ENCODE measurements at regions not wholly inside any gene's neighbourhood (a gene's known extent, or its start where the extent isn't known, plus 50 kb on each side); places are given as distances from the start of the nearest gene placed in this dataset.

- Histone ChIP-seq H3K4me3 (ENCODE audit: low read depth in 1 of 2, low read length in 2 of 2) (no peak overlapping the region), H3K27me3 (ENCODE audit: control insufficient read depth in 1 of 2, insufficient read depth in 2 of 2, low read length in 2 of 2) (no peaks in the 10 kb centered on the region), H3K27ac (ENCODE audit: low read depth in 2 of 2, low read length in 1 of 2) (peak overlapping the region in 1 of 2 donors; percentile 4), H3K9me3 (ENCODE audit: control insufficient read depth in 2 of 2, insufficient read depth in 1 of 2, low read depth in 1 of 2, low read length in 1 of 2) (no peaks in the 10 kb centered on the region), H3K36me3 (ENCODE audit: control insufficient read depth in 2 of 2, insufficient read depth in 2 of 2, low read length in 1 of 2) (no peaks in the 10 kb centered on the region), H3K4me1 (ENCODE audit: control insufficient read depth in 2 of 2, insufficient read depth in 2 of 2, low read length in 1 of 2) (peaks cover 0 to 2% of the 10 kb centered on the region in 2 donors)
- 53 to 59% methylated on average over 2 of the region's 2 CpGs for WGBS, 2 donors
Observed at GRCh38 chr4:100736641-100737451, 219.0 kb upstream of the EMCN start.

DNA sequence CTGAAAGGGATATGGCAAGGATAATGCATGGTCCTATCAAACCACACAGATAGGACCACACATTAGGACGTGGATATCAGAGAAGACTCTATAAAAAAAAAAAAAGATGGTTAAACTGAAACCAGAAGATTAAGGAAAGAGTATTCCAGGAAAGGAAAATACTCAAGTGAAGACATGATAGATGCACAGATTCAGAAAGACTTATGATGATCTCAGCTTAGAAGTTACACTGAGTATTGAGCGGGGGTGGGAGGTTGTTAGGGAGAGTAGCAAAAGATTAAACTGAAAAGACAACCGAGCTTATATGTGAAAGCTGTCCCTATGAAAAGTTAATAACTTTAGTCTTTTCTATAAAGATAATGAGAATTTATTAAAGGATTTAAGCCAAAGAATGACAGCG lies 211.0 kb upstream of the EMCN start:
- Histone ChIP-seq H3K4me1 (ENCODE audit: control insufficient read depth in 2 of 2, insufficient read depth in 2 of 2, low read length in 1 of 2) (no peaks in the 10 kb centered on the region), H3K9me3 (ENCODE audit: control insufficient read depth in 2 of 2, insufficient read depth in 1 of 2, low read depth in 1 of 2, low read length in 1 of 2) (no peaks in the 10 kb centered on the region), H3K36me3 (ENCODE audit: control insufficient read depth in 2 of 2, insufficient read depth in 2 of 2, low read length in 1 of 2) (no peaks in the 10 kb centered on the region), H3K27ac (ENCODE audit: low read depth in 2 of 2, low read length in 1 of 2) (no peak overlapping the region), H3K27me3 (ENCODE audit: control insufficient read depth in 1 of 2, insufficient read depth in 2 of 2, low read length in 2 of 2) (no peaks in the 10 kb centered on the region), H3K4me3 (ENCODE audit: low read depth in 1 of 2, low read length in 2 of 2) (no peak overlapping the region)
- WGBS, 2 donors: 86 to 88% methylated on average over 4 of the region's 4 CpGs

- H3K36me3 ChIP-seq (ENCODE audit: control insufficient read depth in 2 of 2, insufficient read depth in 2 of 2, low read length in 1 of 2): no peaks in the 10 kb centered on the region
- H3K27ac ChIP-seq (ENCODE audit: low read depth in 2 of 2, low read length in 1 of 2): no peak overlapping the region
- H3K27me3 ChIP-seq (ENCODE audit: control insufficient read depth in 1 of 2, insufficient read depth in 2 of 2, low read length in 2 of 2): no peaks in the 10 kb centered on the region
- no peaks in the 10 kb centered on the region for H3K4me1 ChIP-seq (ENCODE audit: control insufficient read depth in 2 of 2, insufficient read depth in 2 of 2, low read length in 1 of 2)
- 70 to 75% methylated on average over 3 of the region's 3 CpGs for WGBS, 2 donors
- H3K4me3 ChIP-seq (ENCODE audit: low read depth in 1 of 2, low read length in 2 of 2): no peak overlapping the region
- H3K9me3 ChIP-seq (ENCODE audit: control insufficient read depth in 2 of 2, insufficient read depth in 1 of 2, low read depth in 1 of 2, low read length in 1 of 2): no peaks in the 10 kb centered on the region
Observed at GRCh38 chr4:100722866-100723459, 205.1 kb upstream of the EMCN start.

DNA sequence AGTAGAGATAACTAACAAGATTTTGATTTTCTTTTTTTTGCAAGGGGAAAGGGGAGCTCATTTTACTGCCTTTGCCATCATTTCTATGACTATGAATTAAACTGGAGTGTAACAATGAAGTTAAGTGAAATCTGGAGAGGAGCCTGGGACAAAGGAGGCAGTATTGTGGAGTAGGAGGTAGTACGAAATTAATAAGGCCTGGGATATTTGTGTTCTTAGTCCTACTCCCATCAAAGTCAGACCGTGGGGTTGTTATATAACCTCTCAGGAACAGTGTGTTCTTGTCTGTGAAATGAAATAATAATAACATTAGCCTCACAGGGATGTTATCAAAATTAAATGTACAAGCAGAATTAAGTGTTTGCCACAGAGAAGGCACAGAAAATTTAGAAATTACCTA lies 204.3 kb upstream of the EMCN start:
- Histone ChIP-seq H3K36me3 (ENCODE audit: control insufficient read depth in 2 of 2, insufficient read depth in 2 of 2, low read length in 1 of 2) (no peaks in the 10 kb centered on the region), H3K4me1 (ENCODE audit: control insufficient read depth in 2 of 2, insufficient read depth in 2 of 2, low read length in 1 of 2) (no peaks in the 10 kb centered on the region), H3K9me3 (ENCODE audit: control insufficient read depth in 2 of 2, insufficient read depth in 1 of 2, low read depth in 1 of 2, low read length in 1 of 2) (no peaks in the 10 kb centered on the region), H3K27ac (ENCODE audit: low read depth in 2 of 2, low read length in 1 of 2) (no peak overlapping the region), H3K27me3 (ENCODE audit: control insufficient read depth in 1 of 2, insufficient read depth in 2 of 2, low read length in 2 of 2) (no peaks in the 10 kb centered on the region), H3K4me3 (ENCODE audit: low read depth in 1 of 2, low read length in 2 of 2) (no peak overlapping the region)
- 68 to 85% methylated on average over 2 of the region's 2 CpGs for WGBS, 2 donors

- no peaks in the 10 kb centered on the region for H3K9me3 ChIP-seq (ENCODE audit: control insufficient read depth in 2 of 2, insufficient read depth in 1 of 2, low read depth in 1 of 2, low read length in 1 of 2)
Observed at GRCh38 chr4:100721490-100721889, 203.7 kb upstream of the EMCN start.

DNA sequence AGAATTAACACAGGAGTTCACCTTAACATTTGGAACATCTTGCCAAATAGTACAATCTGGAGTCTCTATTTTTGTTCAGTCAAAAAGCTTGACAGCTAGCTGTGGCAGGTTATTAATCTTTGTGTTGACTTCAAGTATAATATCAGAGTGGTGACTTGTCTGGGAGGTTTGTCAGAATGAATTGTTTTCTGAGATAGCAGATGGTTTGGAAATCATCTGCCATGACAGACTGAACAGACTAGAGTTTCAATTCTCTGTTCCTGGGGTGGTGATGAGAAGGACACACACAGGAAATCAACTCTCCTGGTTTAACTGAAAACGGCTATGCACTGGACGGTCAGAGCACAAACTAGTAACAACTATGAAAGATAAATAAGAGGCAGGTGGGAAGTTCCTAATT lies 203.3 kb upstream of the EMCN start:
- 60 to 74% methylated on average over 2 of the region's 2 CpGs for WGBS, 2 donors
- H3K27ac ChIP-seq (ENCODE audit: low read depth in 2 of 2, low read length in 1 of 2): no peak overlapping the region
- no peaks in the 10 kb centered on the region for H3K36me3 ChIP-seq (ENCODE audit: control insufficient read depth in 2 of 2, insufficient read depth in 2 of 2, low read length in 1 of 2)
- no peaks in the 10 kb centered on the region for H3K27me3 ChIP-seq (ENCODE audit: control insufficient read depth in 1 of 2, insufficient read depth in 2 of 2, low read length in 2 of 2)
- H3K4me1 ChIP-seq (ENCODE audit: control insufficient read depth in 2 of 2, insufficient read depth in 2 of 2, low read length in 1 of 2): no peaks in the 10 kb centered on the region
- no peak overlapping the region for H3K4me3 ChIP-seq (ENCODE audit: low read depth in 1 of 2, low read length in 2 of 2)
- no peaks in the 10 kb centered on the region for H3K9me3 ChIP-seq (ENCODE audit: control insufficient read depth in 2 of 2, insufficient read depth in 1 of 2, low read depth in 1 of 2, low read length in 1 of 2)

More at GRCh38 chr4:100721490-100721889, 203.7 kb upstream of the EMCN start:
- Histone ChIP-seq H3K36me3 (ENCODE audit: control insufficient read depth in 2 of 2, insufficient read depth in 2 of 2, low read length in 1 of 2) (no peaks in the 10 kb centered on the region), H3K27ac (ENCODE audit: low read depth in 2 of 2, low read length in 1 of 2) (no peak overlapping the region), H3K27me3 (ENCODE audit: control insufficient read depth in 1 of 2, insufficient read depth in 2 of 2, low read length in 2 of 2) (no peaks in the 10 kb centered on the region), H3K4me1 (ENCODE audit: control insufficient read depth in 2 of 2, insufficient read depth in 2 of 2, low read length in 1 of 2) (no peaks in the 10 kb centered on the region), H3K4me3 (ENCODE audit: low read depth in 1 of 2, low read length in 2 of 2) (no peak overlapping the region)

DNA sequence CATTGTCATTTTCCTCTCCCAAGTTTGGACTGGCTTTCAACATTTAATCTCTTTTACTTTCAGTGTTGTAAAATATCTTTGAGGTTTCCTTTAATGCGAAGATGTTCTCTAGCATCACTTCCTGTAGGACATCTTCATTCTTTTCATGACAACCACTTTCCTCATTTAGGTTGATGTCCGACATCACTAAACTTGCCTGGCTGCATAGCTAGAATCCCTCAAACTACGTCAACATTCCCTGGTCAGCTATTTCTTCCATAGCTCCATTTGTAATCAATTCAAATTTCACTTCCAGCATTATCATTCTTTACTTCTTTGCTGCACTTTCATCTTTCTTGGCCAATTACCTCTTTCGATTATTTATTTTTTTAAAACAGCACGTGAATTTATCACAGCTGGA lies 198.6 kb upstream of the EMCN start:
- WGBS, 2 donors: 85 to 86% methylated on average over 5 of the region's 5 CpGs
- Histone ChIP-seq H3K27ac (ENCODE audit: low read depth in 2 of 2, low read length in 1 of 2) (no peak overlapping the region), H3K4me3 (ENCODE audit: low read depth in 1 of 2, low read length in 2 of 2) (no peak overlapping the region), H3K9me3 (ENCODE audit: control insufficient read depth in 2 of 2, insufficient read depth in 1 of 2, low read depth in 1 of 2, low read length in 1 of 2) (no peaks in the 10 kb centered on the region), H3K27me3 (ENCODE audit: control insufficient read depth in 1 of 2, insufficient read depth in 2 of 2, low read length in 2 of 2) (no peaks in the 10 kb centered on the region), H3K36me3 (ENCODE audit: control insufficient read depth in 2 of 2, insufficient read depth in 2 of 2, low read length in 1 of 2) (no peaks in the 10 kb centered on the region), H3K4me1 (ENCODE audit: control insufficient read depth in 2 of 2, insufficient read depth in 2 of 2, low read length in 1 of 2) (no peaks in the 10 kb centered on the region)

DNA sequence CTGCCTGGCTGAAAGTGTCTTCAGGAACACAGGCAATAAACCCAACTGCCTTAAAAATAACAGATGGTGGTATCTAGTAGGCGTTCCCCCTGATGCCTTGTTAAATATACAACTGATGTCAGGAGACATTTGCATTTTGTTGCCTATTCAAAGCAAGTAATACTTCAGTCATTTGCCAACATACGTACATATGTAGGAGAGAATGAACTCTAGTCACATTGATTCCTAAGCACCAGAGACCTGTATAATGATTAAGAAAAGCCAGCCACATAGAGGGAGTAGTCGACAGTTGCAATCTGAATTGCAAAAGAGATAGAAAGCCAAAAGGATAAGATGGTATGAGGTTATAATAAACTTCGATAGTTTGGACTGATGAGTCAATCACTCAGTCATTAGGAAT lies 191.0 kb upstream of the EMCN start:
- Histone ChIP-seq H3K4me1 (ENCODE audit: control insufficient read depth in 2 of 2, insufficient read depth in 2 of 2, low read length in 1 of 2) (no peaks in the 10 kb centered on the region), H3K27ac (ENCODE audit: low read depth in 2 of 2, low read length in 1 of 2) (no peak overlapping the region), H3K27me3 (ENCODE audit: control insufficient read depth in 1 of 2, insufficient read depth in 2 of 2, low read length in 2 of 2) (no peaks in the 10 kb centered on the region), H3K36me3 (ENCODE audit: control insufficient read depth in 2 of 2, insufficient read depth in 2 of 2, low read length in 1 of 2) (no peaks in the 10 kb centered on the region), H3K9me3 (ENCODE audit: control insufficient read depth in 2 of 2, insufficient read depth in 1 of 2, low read depth in 1 of 2, low read length in 1 of 2) (no peaks in the 10 kb centered on the region), H3K4me3 (ENCODE audit: low read depth in 1 of 2, low read length in 2 of 2) (no peak overlapping the region)
- WGBS, 2 donors: 61 to 68% methylated on average over 4 of the region's 4 CpGs

DNA sequence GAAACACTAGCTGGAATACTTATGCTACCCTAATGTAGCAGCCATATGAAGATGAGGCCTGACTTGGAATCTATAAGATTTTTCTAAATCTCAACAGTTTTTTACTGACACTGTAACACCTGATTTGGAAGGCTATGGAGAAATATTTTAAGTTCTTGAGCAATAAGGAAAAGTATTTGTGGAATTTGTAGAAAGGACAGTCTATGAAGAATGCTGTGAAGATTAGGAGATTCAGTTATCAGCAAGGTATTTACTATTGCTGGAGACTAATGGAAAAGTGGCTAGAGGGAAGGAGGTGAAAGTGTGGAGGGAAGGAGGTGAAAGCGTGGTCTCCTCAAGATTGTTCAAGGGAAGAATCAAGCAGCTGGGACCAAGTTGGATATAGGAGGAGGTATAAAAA lies 190.0 kb upstream of the EMCN start:
- Histone ChIP-seq H3K9me3 (ENCODE audit: control insufficient read depth in 2 of 2, insufficient read depth in 1 of 2, low read depth in 1 of 2, low read length in 1 of 2) (no peaks in the 10 kb centered on the region), H3K27me3 (ENCODE audit: control insufficient read depth in 1 of 2, insufficient read depth in 2 of 2, low read length in 2 of 2) (no peaks in the 10 kb centered on the region), H3K27ac (ENCODE audit: low read depth in 2 of 2, low read length in 1 of 2) (no peak overlapping the region), H3K4me3 (ENCODE audit: low read depth in 1 of 2, low read length in 2 of 2) (no peak overlapping the region), H3K36me3 (ENCODE audit: control insufficient read depth in 2 of 2, insufficient read depth in 2 of 2, low read length in 1 of 2) (no peaks in the 10 kb centered on the region), H3K4me1 (ENCODE audit: control insufficient read depth in 2 of 2, insufficient read depth in 2 of 2, low read length in 1 of 2) (no peaks in the 10 kb centered on the region)
- 94 to 100% methylated on average over 1 of the region's 1 CpG for WGBS, 2 donors

GRCh38 chr4:100696531-100696930 lies 178.7 kb upstream of the EMCN start:
- Histone ChIP-seq H3K9me3 (ENCODE audit: control insufficient read depth in 2 of 2, insufficient read depth in 1 of 2, low read depth in 1 of 2, low read length in 1 of 2) (no peaks in the 10 kb centered on the region), H3K36me3 (ENCODE audit: control insufficient read depth in 2 of 2, insufficient read depth in 2 of 2, low read length in 1 of 2) (no peaks in the 10 kb centered on the region), H3K4me3 (ENCODE audit: low read depth in 1 of 2, low read length in 2 of 2) (no peak overlapping the region), H3K4me1 (ENCODE audit: control insufficient read depth in 2 of 2, insufficient read depth in 2 of 2, low read length in 1 of 2) (no peaks in the 10 kb centered on the region), H3K27me3 (ENCODE audit: control insufficient read depth in 1 of 2, insufficient read depth in 2 of 2, low read length in 2 of 2) (no peaks in the 10 kb centered on the region), H3K27ac (ENCODE audit: low read depth in 2 of 2, low read length in 1 of 2) (no peak overlapping the region)
- WGBS, 2 donors: 38 to 51% methylated on average over 4 of the region's 4 CpGs

Measured in esophagus (tissue), 2 donors.